ENCODE measurements at regions not wholly inside any gene's neighbourhood (a gene's known extent, or its start where the extent isn't known, plus 50 kb on each side); places are given as distances from the start of the nearest gene placed in this dataset.

- TF ChIP-seq CTCF (IDR thresholded peaks at IDR 0.05) (no peak), POLR2A (IDR thresholded peaks at IDR 0.05) (no peak)
These were observed 761.0 kb downstream of the SOCS6 start for GRCh38 chr18:71049893-71050292.
